A673 (cell line): ENCODE measurements at regions not wholly inside any gene's neighbourhood (a gene's known extent, or its start where the extent isn't known, plus 50 kb on each side); places are given as distances from the start of the nearest gene placed in this dataset.

Source experiments
- BruUV-seq: library from RNA; stranded (reverse); fragments of 400-500 nt; replicated peaks from 2 replicates; lab custom pipeline; 2021; lab: Mats Ljungman, UMichigan
- CTCF ChIA-PET: fragments of 300-600 bp; sonication (Branson Sonifier 250); formaldehyde crosslinking; loops from one replicate; lab custom pipeline; 2022; ENCODE audit warnings: antibody characterized with exemption; lab: Charles Lee
- POLR2A ChIA-PET: fragments of 300-600 bp; sonication (Branson Sonifier 250); formaldehyde crosslinking; loops from one replicate; lab custom pipeline; 2022; ENCODE audit warnings: antibody characterized with exemption; ENCODE audit not compliant: low non-redundant PET; lab: Charles Lee
- DNase-seq: peaks from one replicate; pipeline ENCODE4 v3.0.0-alpha.2; 2015; ENCODE audit warnings: low spot score
- H3K27ac ChIP-seq: fragments of 200-600 bp; sonication (generic); 2 replicates; pipeline ENCODE4 v1.5.1; 2016; ENCODE audit warnings: mixed run types, low read depth, mild to moderate bottlenecking, mixed read lengths, antibody characterized with exemption, low read length; ENCODE audit not compliant: poor library complexity, severe bottlenecking
- H3K27me3 ChIP-seq: fragments of 200-600 bp; sonication (generic); replicated peaks from 2 replicates; pipeline ENCODE4 v1.6.1; 2017; ENCODE audit warnings: mixed run types, low read depth, mild to moderate bottlenecking, mixed read lengths, antibody characterized with exemption, low read length; ENCODE audit not compliant: insufficient read depth, poor library complexity
- H3K36me3 ChIP-seq: fragments of 200-600 bp; sonication (generic); 2 replicates; pipeline ENCODE4 v1.6.1; 2016; ENCODE audit warnings: mixed run types, mild to moderate bottlenecking, mixed read lengths, antibody characterized with exemption, low read length; ENCODE audit not compliant: insufficient read depth, poor library complexity, severe bottlenecking
- H3K4me1 ChIP-seq: fragments of 200-600 bp; sonication (generic); 2 replicates; pipeline ENCODE4 v1.6.1; 2017; ENCODE audit warnings: mixed run types, mild to moderate bottlenecking, mixed read lengths, antibody characterized with exemption, low read length; ENCODE audit not compliant: insufficient read depth, poor library complexity, severe bottlenecking
- H3K4me3 ChIP-seq: fragments of 200-600 bp; sonication (generic); 2 replicates; pipeline ENCODE4 v1.5.1; 2016; ENCODE audit warnings: low read depth, mixed run types, mild to moderate bottlenecking, mixed read lengths, low read length; ENCODE audit not compliant: poor library complexity, severe bottlenecking
- H3K9me3 ChIP-seq: fragments of 200-600 bp; sonication (generic); 2 replicates; pipeline ENCODE4 v1.6.1; 2016; ENCODE audit warnings: mixed run types, low read depth, mild to moderate bottlenecking, mixed read lengths, antibody characterized with exemption, low read length; ENCODE audit not compliant: poor library complexity, severe bottlenecking
- CTCF ChIP-seq: fragments of 300-800, 200-600 bp; sonication (generic); conservative IDR thresholded peaks from 2 replicates; pipeline ENCODE4 v1.5.1; 2017; ENCODE audit warnings: low read depth, mild to moderate bottlenecking, antibody characterized with exemption, low read length, moderate library complexity, mixed read lengths
- EZH2 ChIP-seq: fragments of 200-600 bp; sonication (generic); IDR thresholded peaks from 2 replicates; pipeline ENCODE4 v1.6.1; 2017; ENCODE audit warnings: borderline replicate concordance, low read depth, mild to moderate bottlenecking, mixed read lengths, antibody characterized with exemption, low read length; ENCODE audit not compliant: poor library complexity, severe bottlenecking
- intact Hi-C: fragments of 100-400 bp; cut with micrococcal nuclease; formaldehyde crosslinking; loops from one replicate; pipeline ENCODE4 v1.10.0; 2022; ENCODE audit not compliant: unreplicated experiment

GRCh38 chr1:218754477-218754876 lies 409.3 kb downstream of the TGFB2 start:
- H3K36me3 ChIP-seq: no peaks in the 10 kb centered on the region
- no peak for TF ChIP-seq EZH2
- no peak for TF ChIP-seq CTCF
- H3K4me1 ChIP-seq: no peaks in the 10 kb centered on the region
- H3K27me3 ChIP-seq: peaks cover 43% of the 10 kb centered on the region
- POLR2A ChIA-PET: no interaction called here
- DNase-seq: no peak
- intact Hi-C loops: no loop called here
- CTCF ChIA-PET: no interaction called here
- no peak overlapping the region for H3K27ac ChIP-seq
- no TSS peak for BruUV-seq
- H3K9me3 ChIP-seq: no peaks in the 10 kb centered on the region
- H3K4me3 ChIP-seq: no peak overlapping the region

GRCh38 chr1:218755128-218755527 lies 410.0 kb downstream of the TGFB2 start:
- no peak overlapping the region for H3K4me3 ChIP-seq
- no peak for TF ChIP-seq EZH2
- POLR2A ChIA-PET: no interaction called here
- no peaks in the 10 kb centered on the region for H3K4me1 ChIP-seq
- peaks cover 44% of the 10 kb centered on the region for H3K27me3 ChIP-seq
- no peaks in the 10 kb centered on the region for H3K36me3 ChIP-seq
- no peak for DNase-seq
- CTCF ChIA-PET: no interaction called here
- no TSS peak for BruUV-seq
- no peak overlapping the region for H3K27ac ChIP-seq
- no peaks in the 10 kb centered on the region for H3K9me3 ChIP-seq
- intact Hi-C loops: no loop called here

- Histone ChIP-seq H3K4me1 (no peaks in the 10 kb centered on the region), H3K27ac (no peak overlapping the region), H3K9me3 (no peaks in the 10 kb centered on the region), H3K27me3 (peaks cover 67% of the 10 kb centered on the region), H3K36me3 (no peaks in the 10 kb centered on the region), H3K4me3 (no peak overlapping the region)
- DNase-seq: no peak
- intact Hi-C loops: no loop called here
- ChIA-PET POLR2A (no interaction called here), CTCF (no interaction called here)
- no TSS peak for BruUV-seq
- no peak for TF ChIP-seq EZH2
- TF ChIP-seq CTCF: no peak
These were observed 413.9 kb upstream of the LYPLAL1 start for GRCh38 chr1:218759795-218760194.

- H3K27ac ChIP-seq: no peak overlapping the region
- CTCF ChIA-PET: no interaction called here
- H3K4me1 ChIP-seq: no peaks in the 10 kb centered on the region
- H3K27me3 ChIP-seq: peaks cover 77% of the 10 kb centered on the region
- TF ChIP-seq EZH2 (no peak), CTCF (no peak)
- BruUV-seq: no TSS peak
- no peaks in the 10 kb centered on the region for H3K36me3 ChIP-seq
- POLR2A ChIA-PET: no interaction called here
- no peaks in the 10 kb centered on the region for H3K9me3 ChIP-seq
- intact Hi-C loops: no loop called here
- H3K4me3 ChIP-seq: no peak overlapping the region
- DNase-seq: no peak
These were observed 412.8 kb upstream of the LYPLAL1 start for GRCh38 chr1:218760601-218761570.
